ENCODE measurements at regions not wholly inside any gene's neighbourhood (a gene's known extent, or its start where the extent isn't known, plus 50 kb on each side); places are given as distances from the start of the nearest gene placed in this dataset.

- TF ChIP-seq, protein P1, sequence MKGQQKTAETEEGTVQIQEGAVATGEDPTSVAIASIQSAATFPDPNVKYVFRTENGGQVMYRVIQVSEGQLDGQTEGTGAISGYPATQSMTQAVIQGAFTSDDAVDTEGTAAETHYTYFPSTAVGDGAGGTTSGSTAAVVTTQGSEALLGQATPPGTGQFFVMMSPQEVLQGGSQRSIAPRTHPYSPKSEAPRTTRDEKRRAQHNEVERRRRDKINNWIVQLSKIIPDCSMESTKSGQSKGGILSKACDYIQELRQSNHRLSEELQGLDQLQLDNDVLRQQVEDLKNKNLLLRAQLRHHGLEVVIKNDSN (IDR thresholded peaks at IDR 0.05): no peak
- no peak for TF ChIP-seq YY1 (IDR thresholded peaks at IDR 0.05; ENCODE audit: low read depth)
- TF ChIP-seq CREB1 (IDR thresholded peaks at IDR 0.05; ENCODE audit: low read depth): no peak
- no peak for TF ChIP-seq CEBPB (IDR thresholded peaks at IDR 0.05)
- no peak for TF ChIP-seq EP300 (IDR thresholded peaks at IDR 0.05; ENCODE audit: borderline replicate concordance)
- TF ChIP-seq RAD21 (IDR thresholded peaks at IDR 0.05; ENCODE audit: low read depth): no peak
- no peak for TF ChIP-seq NFIC (IDR thresholded peaks at IDR 0.05)
- no peak for TF ChIP-seq ZBTB7A (IDR thresholded peaks at IDR 0.05; ENCODE audit: low read depth)
- no peak for TF ChIP-seq TAF1 (IDR thresholded peaks at IDR 0.05; ENCODE audit: low read depth)
These were observed 1704.8 kb upstream of the CDH9 start for GRCh38 chr5:28743025-28743715.

DNA sequence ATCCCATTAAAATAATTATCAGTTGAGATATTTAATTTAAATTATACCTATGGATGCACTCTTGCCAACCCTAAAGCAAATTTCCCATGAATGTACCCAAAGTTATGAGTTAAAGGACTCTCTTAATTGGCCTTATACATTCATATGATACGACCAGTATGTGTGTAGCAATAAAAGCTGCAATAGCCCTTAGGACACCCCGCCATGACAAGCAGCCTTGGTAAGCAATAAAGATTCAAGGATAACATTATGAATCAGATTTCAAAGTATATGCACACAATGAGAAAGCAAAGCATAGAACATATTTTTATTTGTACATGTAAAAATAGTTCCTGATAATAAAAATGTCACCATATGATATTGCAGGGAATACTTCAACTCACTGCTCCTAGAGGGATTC lies 1699.3 kb upstream of the CDH9 start:
- TF ChIP-seq FOXM1 (IDR thresholded peaks at IDR 0.05; ENCODE audit: borderline replicate concordance, low read depth): no peak
- TF ChIP-seq EP300 (IDR thresholded peaks at IDR 0.05; ENCODE audit: borderline replicate concordance): no peak
- no peak for TF ChIP-seq RAD21 (IDR thresholded peaks at IDR 0.05; ENCODE audit: low read depth)
- TF ChIP-seq CEBPB (IDR thresholded peaks at IDR 0.05): no peak
- no peak for TF ChIP-seq TEAD4 (IDR thresholded peaks at IDR 0.05)
- no peak for TF ChIP-seq MAX (IDR thresholded peaks at IDR 0.05)
- TF ChIP-seq TAF1 (IDR thresholded peaks at IDR 0.05; ENCODE audit: low read depth): no peak
- TF ChIP-seq, protein P2, sequence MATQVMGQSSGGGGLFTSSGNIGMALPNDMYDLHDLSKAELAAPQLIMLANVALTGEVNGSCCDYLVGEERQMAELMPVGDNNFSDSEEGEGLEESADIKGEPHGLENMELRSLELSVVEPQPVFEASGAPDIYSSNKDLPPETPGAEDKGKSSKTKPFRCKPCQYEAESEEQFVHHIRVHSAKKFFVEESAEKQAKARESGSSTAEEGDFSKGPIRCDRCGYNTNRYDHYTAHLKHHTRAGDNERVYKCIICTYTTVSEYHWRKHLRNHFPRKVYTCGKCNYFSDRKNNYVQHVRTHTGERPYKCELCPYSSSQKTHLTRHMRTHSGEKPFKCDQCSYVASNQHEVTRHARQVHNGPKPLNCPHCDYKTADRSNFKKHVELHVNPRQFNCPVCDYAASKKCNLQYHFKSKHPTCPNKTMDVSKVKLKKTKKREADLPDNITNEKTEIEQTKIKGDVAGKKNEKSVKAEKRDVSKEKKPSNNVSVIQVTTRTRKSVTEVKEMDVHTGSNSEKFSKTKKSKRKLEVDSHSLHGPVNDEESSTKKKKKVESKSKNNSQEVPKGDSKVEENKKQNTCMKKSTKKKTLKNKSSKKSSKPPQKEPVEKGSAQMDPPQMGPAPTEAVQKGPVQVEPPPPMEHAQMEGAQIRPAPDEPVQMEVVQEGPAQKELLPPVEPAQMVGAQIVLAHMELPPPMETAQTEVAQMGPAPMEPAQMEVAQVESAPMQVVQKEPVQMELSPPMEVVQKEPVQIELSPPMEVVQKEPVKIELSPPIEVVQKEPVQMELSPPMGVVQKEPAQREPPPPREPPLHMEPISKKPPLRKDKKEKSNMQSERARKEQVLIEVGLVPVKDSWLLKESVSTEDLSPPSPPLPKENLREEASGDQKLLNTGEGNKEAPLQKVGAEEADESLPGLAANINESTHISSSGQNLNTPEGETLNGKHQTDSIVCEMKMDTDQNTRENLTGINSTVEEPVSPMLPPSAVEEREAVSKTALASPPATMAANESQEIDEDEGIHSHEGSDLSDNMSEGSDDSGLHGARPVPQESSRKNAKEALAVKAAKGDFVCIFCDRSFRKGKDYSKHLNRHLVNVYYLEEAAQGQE (IDR thresholded peaks at IDR 0.05; ENCODE audit: low read depth): no peak
- TF ChIP-seq ZBTB7A (IDR thresholded peaks at IDR 0.05; ENCODE audit: low read depth): no peak
- no peak for TF ChIP-seq YY1 (IDR thresholded peaks at IDR 0.05; ENCODE audit: low read depth)
- TF ChIP-seq, protein P1 (IDR thresholded peaks at IDR 0.05): no peak
- TF ChIP-seq EGR1 (IDR thresholded peaks at IDR 0.05): no peak
- no peak for TF ChIP-seq TCF12 (IDR thresholded peaks at IDR 0.05; ENCODE audit: low read depth)
- no peak for TF ChIP-seq NFIC (IDR thresholded peaks at IDR 0.05)
- no peak for TF ChIP-seq CREB1 (IDR thresholded peaks at IDR 0.05; ENCODE audit: low read depth)

DNA sequence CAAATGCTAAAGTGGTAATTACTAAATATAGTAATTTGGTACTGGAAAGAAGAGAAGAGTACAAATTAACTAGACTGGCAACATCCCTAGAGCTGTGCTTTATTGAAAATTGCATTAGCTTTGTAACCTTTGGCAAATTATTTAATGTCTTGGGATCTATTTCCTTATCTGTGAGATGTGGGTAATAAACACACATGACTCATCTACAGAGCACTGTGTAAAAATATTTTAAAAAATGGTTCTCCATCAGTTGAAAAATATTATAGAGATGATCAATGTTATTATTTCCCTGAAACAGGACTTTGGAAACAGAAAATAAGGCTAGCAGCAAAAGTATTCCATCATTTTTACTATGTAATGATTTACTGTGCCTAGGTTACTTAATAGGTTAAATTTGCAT lies 1698.8 kb upstream of the CDH9 start:
- TF ChIP-seq ZBTB7A (IDR thresholded peaks at IDR 0.05; ENCODE audit: low read depth): no peak

DNA sequence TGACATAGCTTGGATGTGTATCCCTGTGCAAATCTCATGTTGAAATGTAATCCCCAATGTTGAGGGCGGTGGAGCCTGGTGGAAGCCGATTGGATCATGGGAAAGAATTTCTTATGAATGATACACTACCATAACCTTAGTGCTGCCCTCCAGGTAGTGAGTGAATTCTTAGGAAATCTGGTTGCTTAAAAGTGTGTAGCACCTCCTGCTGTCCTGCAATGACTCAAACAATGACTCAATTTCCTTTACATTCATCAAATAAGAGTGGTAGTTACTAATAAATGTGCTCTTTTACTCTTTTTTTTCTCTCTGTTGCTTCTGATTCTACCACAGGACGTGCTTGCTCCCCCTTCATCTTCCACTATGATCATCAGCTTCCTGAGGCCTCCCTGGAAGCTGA lies 1696.0 kb upstream of the CDH9 start:
- no peak for TF ChIP-seq MAX (IDR thresholded peaks at IDR 0.05)
- TF ChIP-seq YY1 (IDR thresholded peaks at IDR 0.05; ENCODE audit: low read depth): no peak
- TF ChIP-seq TEAD4 (IDR thresholded peaks at IDR 0.05): 0 out of 2 replicates have a peak, but pooled peaks have one; percentile 6
- no peak for TF ChIP-seq CREB1 (IDR thresholded peaks at IDR 0.05; ENCODE audit: low read depth)
- TF ChIP-seq, protein P2 (IDR thresholded peaks at IDR 0.05; ENCODE audit: low read depth): no peak
- TF ChIP-seq, protein P1 (IDR thresholded peaks at IDR 0.05): no peak
- no peak for TF ChIP-seq EGR1 (IDR thresholded peaks at IDR 0.05)
- peak; percentile 27; the same call in 1 of the 2 replicates for TF ChIP-seq RAD21 (IDR thresholded peaks at IDR 0.05; ENCODE audit: low read depth)

DNA sequence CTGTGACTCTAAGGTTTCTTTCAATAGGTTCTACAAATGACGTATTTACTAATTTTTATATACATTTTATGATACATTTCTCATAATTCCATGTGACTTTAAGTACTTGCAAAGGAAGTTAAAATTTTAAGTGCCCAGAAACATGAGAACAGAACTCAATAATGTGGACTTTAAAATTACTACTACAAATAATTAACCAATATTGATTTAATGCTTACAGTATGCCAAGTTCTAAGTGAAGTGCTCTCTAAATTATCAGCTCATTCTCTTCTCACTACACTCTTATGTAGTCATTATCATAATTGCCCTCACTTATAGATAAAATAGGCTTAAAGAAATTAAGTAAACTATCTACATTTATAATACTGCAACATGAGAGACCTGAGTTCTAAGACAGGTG lies 1690.7 kb upstream of the CDH9 start:
- no peak for TF ChIP-seq TCF12 (IDR thresholded peaks at IDR 0.05; ENCODE audit: low read depth)
- TF ChIP-seq YY1 (IDR thresholded peaks at IDR 0.05; ENCODE audit: low read depth): no peak
- TF ChIP-seq EP300 (IDR thresholded peaks at IDR 0.05; ENCODE audit: borderline replicate concordance): no peak
- TF ChIP-seq ZBTB7A (IDR thresholded peaks at IDR 0.05; ENCODE audit: low read depth): no peak
- no peak for TF ChIP-seq CREB1 (IDR thresholded peaks at IDR 0.05; ENCODE audit: low read depth)
- TF ChIP-seq NFIC (IDR thresholded peaks at IDR 0.05): no peak
- TF ChIP-seq, protein P1 (IDR thresholded peaks at IDR 0.05): no peak

Measured in Ishikawa (cell line).